Body of pancreas (tissue), 4 donors: ENCODE measurements at regions not wholly inside any gene's neighbourhood (a gene's known extent, or its start where the extent isn't known, plus 50 kb on each side); places are given as distances from the start of the nearest gene placed in this dataset.

Experiments
- ATAC-seq: fragments of 150-250 bp; one replicate; pipeline ENCODE4 v1.9.1; 2016
- DNase-seq, 4 donors: peaks; one replicate each; pipeline ENCODE4 v3.0.0-alpha.2; 2019
- H3K27ac ChIP-seq, 4 donors: fragments of 200-600 bp; sonication (generic); 1 replicate in 3 of 4; 2 replicates in 1 of 4; pipeline versions ENCODE4 v1.5.1 to v1.6.1; 2016 to 2019; ENCODE audit warnings: mild to moderate bottlenecking in 1 of 4, mixed read lengths in 1 of 4, moderate library complexity in 1 of 4
- H3K27me3 ChIP-seq, 2 donors: fragments of 200-600 bp; sonication (generic); one replicate each; pipeline ENCODE4 v1.6.0; 2016; ENCODE audit warnings: mild to moderate bottlenecking in 1 of 2
- H3K36me3 ChIP-seq, 2 donors: fragments of 200-600 bp; sonication (generic); replicated peaks in 1 of 2; 2 replicates each; pipeline ENCODE4 v1.5.1; 2016; ENCODE audit warnings: low read depth in 2 of 2; ENCODE audit not compliant: insufficient read depth in 1 of 2
- H3K4me1 ChIP-seq: fragments of 200-600 bp; sonication (generic); one replicate; pipeline ENCODE4 v1.6.0; 2016
- H3K4me3 ChIP-seq, 2 donors: fragments of 200-600 bp; sonication (generic); 1 replicate in 1 of 2; 2 replicates in 1 of 2; pipeline ENCODE4 v1.5.1; 2016 to 2019
- H3K9me3 ChIP-seq, 3 donors: fragments of 200-600 bp; sonication (generic); 1 replicate in 2 of 3; 2 replicates in 1 of 3; pipeline ENCODE4 v1.5.1; 2016
- POLR2A ChIP-seq, 3 donors: fragments of 450-650 bp; IDR thresholded peaks; one replicate each; pipeline ENCODE4 v1.6.1; 2016; ENCODE audit warnings: antibody characterized with exemption in 3 of 3, mild to moderate bottlenecking in 2 of 3
- WGBS, 2 donors: methylation state at CpG; one replicate each; pipeline ENCODE4 v1.1.5; 2017; 5-methylcytosine and 5-hydroxymethylcytosine counted together
- intact Hi-C: fragments of 100-400 bp; cut with DNase I; formaldehyde crosslinking; loops from one replicate; pipeline ENCODE4 v1.15.1; 2023
- TF ChIP-seq, protein P1 (sequence below), 7 experiments: fragments of 450-650 bp in 4 of 7; fragments of 200-600 bp in 3 of 7; sonication (generic) in 3 of 7; IDR thresholded peaks; one replicate each; pipeline ENCODE4 v1.5.1; 2016 to 2019; ENCODE audit warnings: antibody characterized with exemption in 7 of 7

DNA sequence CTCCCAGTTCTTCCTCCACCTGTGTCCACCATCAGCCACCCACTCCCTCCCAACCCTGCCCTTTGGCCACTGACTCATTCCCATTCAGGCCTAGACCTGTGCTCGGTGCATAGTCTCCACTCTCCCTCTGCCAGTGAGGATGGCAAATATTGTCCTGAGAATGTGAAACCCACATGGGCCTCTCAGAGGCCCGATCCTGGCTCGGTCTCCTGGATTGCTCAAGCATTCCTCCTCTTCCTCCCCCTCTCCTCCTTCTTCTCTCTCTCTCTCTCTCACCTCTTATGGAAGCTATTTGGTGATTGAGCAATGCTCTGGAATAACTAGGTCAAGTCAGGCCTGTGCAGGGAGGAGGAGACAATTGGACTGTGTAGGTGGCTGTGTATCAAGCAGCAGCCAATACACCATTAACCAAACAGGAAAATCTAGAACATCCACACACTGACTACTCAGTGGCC is 99.9 kb downstream of the KLF4 start:
- Histone ChIP-seq H3K27me3 (no peaks in the 10 kb centered on the region), H3K27ac (peak overlapping the region in 1 of 4 donors; percentile 72), H3K36me3 (no peaks in the 10 kb centered on the region), H3K4me1 (peaks cover 47% of the 10 kb centered on the region), H3K4me3 (no peak overlapping the region), H3K9me3 (no peaks in the 10 kb centered on the region)
- DNase-seq (peak; percentile 29 to 56 (median 46)), ATAC-seq (peak; percentile 60)
- WGBS, 2 donors = 23 to 32% methylated on average over 3 of the region's 3 CpGs
- no peak for TF ChIP-seq POLR2A (IDR thresholded peaks at IDR 0.05)
- TF ChIP-seq, protein P1, sequence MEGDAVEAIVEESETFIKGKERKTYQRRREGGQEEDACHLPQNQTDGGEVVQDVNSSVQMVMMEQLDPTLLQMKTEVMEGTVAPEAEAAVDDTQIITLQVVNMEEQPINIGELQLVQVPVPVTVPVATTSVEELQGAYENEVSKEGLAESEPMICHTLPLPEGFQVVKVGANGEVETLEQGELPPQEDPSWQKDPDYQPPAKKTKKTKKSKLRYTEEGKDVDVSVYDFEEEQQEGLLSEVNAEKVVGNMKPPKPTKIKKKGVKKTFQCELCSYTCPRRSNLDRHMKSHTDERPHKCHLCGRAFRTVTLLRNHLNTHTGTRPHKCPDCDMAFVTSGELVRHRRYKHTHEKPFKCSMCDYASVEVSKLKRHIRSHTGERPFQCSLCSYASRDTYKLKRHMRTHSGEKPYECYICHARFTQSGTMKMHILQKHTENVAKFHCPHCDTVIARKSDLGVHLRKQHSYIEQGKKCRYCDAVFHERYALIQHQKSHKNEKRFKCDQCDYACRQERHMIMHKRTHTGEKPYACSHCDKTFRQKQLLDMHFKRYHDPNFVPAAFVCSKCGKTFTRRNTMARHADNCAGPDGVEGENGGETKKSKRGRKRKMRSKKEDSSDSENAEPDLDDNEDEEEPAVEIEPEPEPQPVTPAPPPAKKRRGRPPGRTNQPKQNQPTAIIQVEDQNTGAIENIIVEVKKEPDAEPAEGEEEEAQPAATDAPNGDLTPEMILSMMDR (IDR thresholded peaks at IDR 0.05) = no peak
- intact Hi-C loops = no loop called here

DNA sequence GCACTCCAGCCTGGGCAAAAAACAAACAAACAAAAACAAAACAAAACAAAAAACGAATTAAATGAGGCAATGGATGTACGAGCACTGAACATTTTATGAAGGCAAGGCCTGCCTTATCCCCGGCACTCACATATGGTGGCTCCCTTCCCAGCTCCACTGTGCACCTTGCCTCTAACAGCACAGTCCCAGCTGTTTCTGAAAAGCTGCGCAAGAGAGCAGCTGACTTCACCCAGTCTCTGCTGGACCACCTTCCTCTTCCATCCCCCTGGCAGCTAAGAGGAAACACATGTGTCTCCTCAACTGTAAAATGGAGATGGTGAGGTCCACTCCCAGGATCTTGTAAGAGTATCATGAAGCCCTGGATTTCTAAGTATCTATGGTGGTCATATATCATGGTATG is 100.7 kb downstream of the KLF4 start:
- DNase-seq = no peak
- no peak overlapping the region for H3K4me3 ChIP-seq
- ATAC-seq = no peak
- no peaks in the 10 kb centered on the region for H3K36me3 ChIP-seq
- H3K4me1 ChIP-seq = peaks cover 47% of the 10 kb centered on the region
- 76 to 82% methylated on average over 4 of the region's 4 CpGs for WGBS, 2 donors
- intact Hi-C loops = no loop called here
- TF ChIP-seq, protein P1 (IDR thresholded peaks at IDR 0.05) = no peak
- TF ChIP-seq POLR2A (IDR thresholded peaks at IDR 0.05) = no peak
- H3K27me3 ChIP-seq = no peaks in the 10 kb centered on the region
- peak overlapping the region in 1 of 4 donors; percentile 72 for H3K27ac ChIP-seq
- no peaks in the 10 kb centered on the region for H3K9me3 ChIP-seq

- Histone ChIP-seq H3K27me3 (no peaks in the 10 kb centered on the region), H3K27ac (peak overlapping the region in 1 of 4 donors; percentile 68), H3K9me3 (no peaks in the 10 kb centered on the region), H3K36me3 (no peaks in the 10 kb centered on the region), H3K4me3 (no peak overlapping the region), H3K4me1 (peaks cover 47% of the 10 kb centered on the region)
- 33 to 58% methylated on average over 3 of the region's 3 CpGs for WGBS, 2 donors
- TF ChIP-seq, protein P1 (IDR thresholded peaks at IDR 0.05) = no peak
- peak in 1 of 3 donors; percentile 42 for TF ChIP-seq POLR2A (IDR thresholded peaks at IDR 0.05)
- intact Hi-C loops = no loop called here
- ATAC-seq (peak; percentile 79), DNase-seq (peak in 3 of 4 donors; percentile 15 to 59 (median 44))
These were observed 102.2 kb downstream of the KLF4 start for GRCh38 chr9:107387409-107387808.

DNA sequence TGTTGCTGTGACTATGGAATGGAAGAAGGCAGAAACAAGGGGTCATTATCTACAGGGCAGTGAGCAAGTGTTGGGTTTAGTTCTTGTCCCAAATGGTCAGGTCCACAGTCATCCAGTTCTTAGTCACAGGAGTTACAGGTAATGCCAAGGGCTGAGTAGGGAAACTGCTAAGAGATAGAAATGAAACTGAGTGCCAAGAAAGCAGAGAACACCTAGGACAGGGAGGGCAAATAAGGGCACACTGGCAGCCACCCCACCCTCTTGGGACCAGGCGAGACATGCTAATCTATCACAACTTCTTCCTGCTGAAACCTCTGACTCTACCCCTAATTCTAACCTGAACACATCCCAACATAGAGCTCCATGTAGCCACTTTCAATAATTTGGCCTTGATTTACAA is 103.2 kb downstream of the KLF4 start:
- peak in 2 of 4 donors; percentile 71 to 77 for DNase-seq
- Histone ChIP-seq H3K36me3 (no peaks in the 10 kb centered on the region), H3K9me3 (no peaks in the 10 kb centered on the region), H3K4me1 (peaks cover 47% of the 10 kb centered on the region), H3K27ac (peak overlapping the region in 1 of 4 donors; percentile 68), H3K4me3 (no peak overlapping the region), H3K27me3 (no peaks in the 10 kb centered on the region)
- 33 to 45% methylated on average over 1 of the region's 1 CpG for WGBS, 2 donors
- TF ChIP-seq POLR2A (IDR thresholded peaks at IDR 0.05) = peak in 1 of 3 donors; percentile 35
- TF ChIP-seq, protein P1 (IDR thresholded peaks at IDR 0.05) = no peak
- intact Hi-C loops = no loop called here
- peak; percentile 86 for ATAC-seq
